ENCODE measurements at regions not wholly inside any gene's neighbourhood (a gene's known extent, or its start where the extent isn't known, plus 50 kb on each side); places are given as distances from the start of the nearest gene placed in this dataset.

DNA sequence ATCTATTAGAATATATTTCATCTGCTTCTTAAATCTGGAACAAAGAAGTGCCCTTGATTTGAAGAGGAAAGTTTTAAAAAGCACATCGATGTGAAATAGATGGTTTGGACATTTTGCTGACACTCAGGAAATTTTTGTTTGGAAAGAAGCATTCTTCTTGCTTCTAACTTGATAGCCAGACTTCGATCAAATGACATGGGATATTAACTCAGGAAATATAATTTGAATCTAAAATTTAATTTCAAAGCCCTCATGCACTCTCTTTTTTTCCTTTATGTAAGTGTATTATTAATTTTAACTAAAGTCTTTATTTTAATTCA lies 761.2 kb downstream of the VGLL3 start (continued):
- TF ChIP-seq NFE2L1 (CRISPR knock-in tag; IDR thresholded peaks at IDR 0.05) (no peak), ETV6 (CRISPR knock-in tag; IDR thresholded peaks at IDR 0.05) (no peak)

DNA sequence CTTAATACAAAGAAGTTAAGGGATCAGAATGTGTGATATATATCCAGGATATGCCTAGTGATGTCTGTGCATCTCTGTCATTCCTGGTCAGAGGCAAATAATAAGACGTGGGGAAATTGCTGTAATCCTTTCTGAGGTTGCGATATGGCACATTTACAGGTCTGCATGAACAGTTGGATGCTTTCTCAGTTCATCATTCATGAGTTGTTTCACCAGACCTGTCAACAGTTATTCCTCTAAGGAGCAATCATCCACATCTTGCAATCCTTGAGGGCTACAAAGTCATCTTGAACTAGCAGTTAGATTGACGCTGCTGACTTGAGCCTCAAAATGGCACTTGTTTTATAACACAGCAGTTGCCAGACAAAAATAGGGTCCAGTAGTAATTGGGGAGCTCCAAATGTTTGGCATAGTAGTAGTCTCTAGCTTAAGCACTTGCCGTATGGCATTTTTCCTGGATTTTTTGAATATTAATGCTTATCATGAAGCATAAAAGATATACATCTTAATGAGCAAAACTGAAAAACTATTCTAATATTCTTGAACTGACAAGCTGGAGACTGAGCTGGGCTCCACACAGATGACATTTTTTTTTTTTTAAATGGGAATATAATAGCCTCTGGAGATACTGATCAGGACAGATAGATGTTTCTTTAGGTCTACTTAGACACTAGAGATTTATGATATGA lies 761.7 kb downstream of the VGLL3 start:
- no peaks in the 10 kb centered on the region for H3K36me3 Mint-ChIP-seq
- no peak overlapping the region for H3K4me3 Mint-ChIP-seq
- no peaks in the 10 kb centered on the region for H3K27me3 Mint-ChIP-seq (ENCODE audit: low read depth)
- CTCF ChIA-PET: no interaction called here
- peak overlapping the region; percentile 41; the same call in 1 of the 2 replicates for H3K27ac Mint-ChIP-seq
- POLR2A ChIA-PET: no interaction called here
- no peaks in the 10 kb centered on the region for H3K9me3 Mint-ChIP-seq
- DNase-seq (ENCODE audit: low spot score) (no peak), ATAC-seq (no peak)
- H3K4me1 Mint-ChIP-seq: no peaks in the 10 kb centered on the region; the same call in 1 of the 2 replicates
- TF ChIP-seq SMAD4 (CRISPR knock-in tag; IDR thresholded peaks at IDR 0.05) (no peak), NFE2L1 (CRISPR knock-in tag; IDR thresholded peaks at IDR 0.05) (no peak), ZBTB43 (CRISPR knock-in tag; IDR thresholded peaks at IDR 0.05) (no peak), ARID4B (CRISPR knock-in tag; IDR thresholded peaks at IDR 0.05; ENCODE audit: borderline replicate concordance) (no peak), ZNF532 (CRISPR knock-in tag; IDR thresholded peaks at IDR 0.05; ENCODE audit: borderline replicate concordance) (no peak), ZNF263 (CRISPR knock-in tag; IDR thresholded peaks at IDR 0.05; ENCODE audit: low read depth) (no peak), CDX4 (CRISPR knock-in tag; IDR thresholded peaks at IDR 0.05; ENCODE audit: borderline replicate concordance) (no peak), NR1H2 (CRISPR knock-in tag; IDR thresholded peaks at IDR 0.05) (no peak), FOXJ3 (CRISPR knock-in tag; IDR thresholded peaks at IDR 0.05; ENCODE audit: borderline replicate concordance) (no peak), ZNF219 (CRISPR knock-in tag; IDR thresholded peaks at IDR 0.05; ENCODE audit: borderline replicate concordance) (no peak)
- TF ChIP-seq, protein P1, sequence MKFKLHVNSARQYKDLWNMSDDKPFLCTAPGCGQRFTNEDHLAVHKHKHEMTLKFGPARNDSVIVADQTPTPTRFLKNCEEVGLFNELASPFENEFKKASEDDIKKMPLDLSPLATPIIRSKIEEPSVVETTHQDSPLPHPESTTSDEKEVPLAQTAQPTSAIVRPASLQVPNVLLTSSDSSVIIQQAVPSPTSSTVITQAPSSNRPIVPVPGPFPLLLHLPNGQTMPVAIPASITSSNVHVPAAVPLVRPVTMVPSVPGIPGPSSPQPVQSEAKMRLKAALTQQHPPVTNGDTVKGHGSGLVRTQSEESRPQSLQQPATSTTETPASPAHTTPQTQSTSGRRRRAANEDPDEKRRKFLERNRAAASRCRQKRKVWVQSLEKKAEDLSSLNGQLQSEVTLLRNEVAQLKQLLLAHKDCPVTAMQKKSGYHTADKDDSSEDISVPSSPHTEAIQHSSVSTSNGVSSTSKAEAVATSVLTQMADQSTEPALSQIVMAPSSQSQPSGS (CRISPR knock-in tag; IDR thresholded peaks at IDR 0.05; ENCODE audit: borderline replicate concordance, low read depth): no peak
- TF ChIP-seq, protein P2, sequence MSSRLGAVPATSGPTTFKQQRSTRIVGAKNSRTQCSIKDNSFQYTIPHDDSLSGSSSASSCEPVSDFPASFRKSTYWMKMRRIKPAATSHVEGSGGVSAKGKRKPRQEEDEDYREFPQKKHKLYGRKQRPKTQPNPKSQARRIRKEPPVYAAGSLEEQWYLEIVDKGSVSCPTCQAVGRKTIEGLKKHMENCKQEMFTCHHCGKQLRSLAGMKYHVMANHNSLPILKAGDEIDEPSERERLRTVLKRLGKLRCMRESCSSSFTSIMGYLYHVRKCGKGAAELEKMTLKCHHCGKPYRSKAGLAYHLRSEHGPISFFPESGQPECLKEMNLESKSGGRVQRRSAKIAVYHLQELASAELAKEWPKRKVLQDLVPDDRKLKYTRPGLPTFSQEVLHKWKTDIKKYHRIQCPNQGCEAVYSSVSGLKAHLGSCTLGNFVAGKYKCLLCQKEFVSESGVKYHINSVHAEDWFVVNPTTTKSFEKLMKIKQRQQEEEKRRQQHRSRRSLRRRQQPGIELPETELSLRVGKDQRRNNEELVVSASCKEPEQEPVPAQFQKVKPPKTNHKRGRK (CRISPR knock-in tag; IDR thresholded peaks at IDR 0.05; ENCODE audit: borderline replicate concordance): no peak
- TF ChIP-seq, protein P3, sequence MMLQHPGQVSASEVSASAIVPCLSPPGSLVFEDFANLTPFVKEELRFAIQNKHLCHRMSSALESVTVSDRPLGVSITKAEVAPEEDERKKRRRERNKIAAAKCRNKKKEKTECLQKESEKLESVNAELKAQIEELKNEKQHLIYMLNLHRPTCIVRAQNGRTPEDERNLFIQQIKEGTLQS (CRISPR knock-in tag; conservative IDR thresholded peaks at IDR 0.05): no peak
- TF ChIP-seq, protein P4, sequence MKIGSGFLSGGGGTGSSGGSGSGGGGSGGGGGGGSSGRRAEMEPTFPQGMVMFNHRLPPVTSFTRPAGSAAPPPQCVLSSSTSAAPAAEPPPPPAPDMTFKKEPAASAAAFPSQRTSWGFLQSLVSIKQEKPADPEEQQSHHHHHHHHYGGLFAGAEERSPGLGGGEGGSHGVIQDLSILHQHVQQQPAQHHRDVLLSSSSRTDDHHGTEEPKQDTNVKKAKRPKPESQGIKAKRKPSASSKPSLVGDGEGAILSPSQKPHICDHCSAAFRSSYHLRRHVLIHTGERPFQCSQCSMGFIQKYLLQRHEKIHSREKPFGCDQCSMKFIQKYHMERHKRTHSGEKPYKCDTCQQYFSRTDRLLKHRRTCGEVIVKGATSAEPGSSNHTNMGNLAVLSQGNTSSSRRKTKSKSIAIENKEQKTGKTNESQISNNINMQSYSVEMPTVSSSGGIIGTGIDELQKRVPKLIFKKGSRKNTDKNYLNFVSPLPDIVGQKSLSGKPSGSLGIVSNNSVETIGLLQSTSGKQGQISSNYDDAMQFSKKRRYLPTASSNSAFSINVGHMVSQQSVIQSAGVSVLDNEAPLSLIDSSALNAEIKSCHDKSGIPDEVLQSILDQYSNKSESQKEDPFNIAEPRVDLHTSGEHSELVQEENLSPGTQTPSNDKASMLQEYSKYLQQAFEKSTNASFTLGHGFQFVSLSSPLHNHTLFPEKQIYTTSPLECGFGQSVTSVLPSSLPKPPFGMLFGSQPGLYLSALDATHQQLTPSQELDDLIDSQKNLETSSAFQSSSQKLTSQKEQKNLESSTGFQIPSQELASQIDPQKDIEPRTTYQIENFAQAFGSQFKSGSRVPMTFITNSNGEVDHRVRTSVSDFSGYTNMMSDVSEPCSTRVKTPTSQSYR (CRISPR knock-in tag; IDR thresholded peaks at IDR 0.05): no peak
- TF ChIP-seq, protein P5, sequence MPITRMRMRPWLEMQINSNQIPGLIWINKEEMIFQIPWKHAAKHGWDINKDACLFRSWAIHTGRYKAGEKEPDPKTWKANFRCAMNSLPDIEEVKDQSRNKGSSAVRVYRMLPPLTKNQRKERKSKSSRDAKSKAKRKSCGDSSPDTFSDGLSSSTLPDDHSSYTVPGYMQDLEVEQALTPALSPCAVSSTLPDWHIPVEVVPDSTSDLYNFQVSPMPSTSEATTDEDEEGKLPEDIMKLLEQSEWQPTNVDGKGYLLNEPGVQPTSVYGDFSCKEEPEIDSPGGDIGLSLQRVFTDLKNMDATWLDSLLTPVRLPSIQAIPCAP (CRISPR knock-in tag; IDR thresholded peaks at IDR 0.05): no peak

All from WTC11 (cell line).